ENCODE measurements at regions not wholly inside any gene's neighbourhood (a gene's known extent, or its start where the extent isn't known, plus 50 kb on each side); places are given as distances from the start of the nearest gene placed in this dataset.

GRCh38 chr11:50423208-50423607 lies 390.5 kb downstream of the OR4C45 start:
- TF ChIP-seq CTCF (IDR thresholded peaks at IDR 0.05) (no peak), POLR2A (IDR thresholded peaks at IDR 0.05) (no peak)

All from lower leg skin (tissue), 3 donors.